ENCODE measurements at regions not wholly inside any gene's neighbourhood (a gene's known extent, or its start where the extent isn't known, plus 50 kb on each side); places are given as distances from the start of the nearest gene placed in this dataset.

- TF ChIP-seq CTCF (IDR thresholded peaks at IDR 0.05) (no peak), POLR2A (IDR thresholded peaks at IDR 0.05) (no peak)
Observed at GRCh38 chr5:2867373-2867933, 116.0 kb upstream of the IRX2 start.

All from body of pancreas (tissue), 4 donors.